Thymus (tissue), 11 donors: ENCODE measurements at regions not wholly inside any gene's neighbourhood (a gene's known extent, or its start where the extent isn't known, plus 50 kb on each side); places are given as distances from the start of the nearest gene placed in this dataset.

Experiments used
- DNase-seq, 9 donors: peaks; one replicate each; pipeline ENCODE4 v3.0.0-alpha.2; 2013; ENCODE audit warnings: low spot score in 9 of 9, low read depth in 6 of 9, missing footprints in 1 of 9
- H3K27ac ChIP-seq, 2 donors: one replicate each; pipeline ENCODE4 v1.5.1; 2013; ENCODE audit warnings: control low read depth in 1 of 2, low read depth in 1 of 2, low read length in 1 of 2, mild to moderate bottlenecking in 1 of 2, moderate library complexity in 1 of 2
- H3K27me3 ChIP-seq, 2 donors: one replicate each; pipeline ENCODE4 v1.5.1; 2013; ENCODE audit warnings: low read length in 1 of 2; ENCODE audit not compliant: control insufficient read depth in 2 of 2, insufficient read depth in 1 of 2
- H3K36me3 ChIP-seq, 2 donors: one replicate each; pipeline ENCODE4 v1.5.1; 2013; ENCODE audit warnings: low read length in 1 of 2, mild to moderate bottlenecking in 1 of 2, moderate library complexity in 1 of 2; ENCODE audit not compliant: control insufficient read depth in 2 of 2, insufficient read depth in 2 of 2
- H3K4me1 ChIP-seq, 2 donors: one replicate each; pipeline ENCODE4 v1.5.1; 2013; ENCODE audit warnings: low read length in 2 of 2; ENCODE audit not compliant: control insufficient read depth in 2 of 2, insufficient read depth in 2 of 2
- H3K4me3 ChIP-seq, 2 donors: one replicate each; pipeline ENCODE4 v1.5.1; 2013; ENCODE audit warnings: low read length in 2 of 2, control low read depth in 1 of 2, mild to moderate bottlenecking in 1 of 2
- H3K9me3 ChIP-seq, 2 donors: one replicate each; pipeline ENCODE4 v1.5.1; 2013; ENCODE audit warnings: low read length in 1 of 2, mild to moderate bottlenecking in 1 of 2; ENCODE audit not compliant: control insufficient read depth in 2 of 2, insufficient read depth in 1 of 2
- WGBS: extraction: QIAGEN DNeasy Blood & Tissue Kit; methylation state at CpG from one replicate; pipeline ENCODE4 v1.1.7; 2013; 5-methylcytosine and 5-hydroxymethylcytosine counted together
- donor health status: healthy.

GRCh38 chr2:10240161-10240681, 62.5 kb upstream of the HPCAL1 start:
- H3K27me3 ChIP-seq, result peaks cover 0 to 23% of the 10 kb centered on the region in 2 donors
- peaks cover 0 to 2% of the 10 kb centered on the region in 2 donors for H3K9me3 ChIP-seq
- no peaks in the 10 kb centered on the region for H3K4me1 ChIP-seq
- no peak for DNase-seq
- 94% methylated on average over 18 of the region's 18 CpGs for WGBS
- H3K36me3 ChIP-seq, result no peaks in the 10 kb centered on the region
- no peak overlapping the region for H3K27ac ChIP-seq
- H3K4me3 ChIP-seq, result no peak overlapping the region

DNA sequence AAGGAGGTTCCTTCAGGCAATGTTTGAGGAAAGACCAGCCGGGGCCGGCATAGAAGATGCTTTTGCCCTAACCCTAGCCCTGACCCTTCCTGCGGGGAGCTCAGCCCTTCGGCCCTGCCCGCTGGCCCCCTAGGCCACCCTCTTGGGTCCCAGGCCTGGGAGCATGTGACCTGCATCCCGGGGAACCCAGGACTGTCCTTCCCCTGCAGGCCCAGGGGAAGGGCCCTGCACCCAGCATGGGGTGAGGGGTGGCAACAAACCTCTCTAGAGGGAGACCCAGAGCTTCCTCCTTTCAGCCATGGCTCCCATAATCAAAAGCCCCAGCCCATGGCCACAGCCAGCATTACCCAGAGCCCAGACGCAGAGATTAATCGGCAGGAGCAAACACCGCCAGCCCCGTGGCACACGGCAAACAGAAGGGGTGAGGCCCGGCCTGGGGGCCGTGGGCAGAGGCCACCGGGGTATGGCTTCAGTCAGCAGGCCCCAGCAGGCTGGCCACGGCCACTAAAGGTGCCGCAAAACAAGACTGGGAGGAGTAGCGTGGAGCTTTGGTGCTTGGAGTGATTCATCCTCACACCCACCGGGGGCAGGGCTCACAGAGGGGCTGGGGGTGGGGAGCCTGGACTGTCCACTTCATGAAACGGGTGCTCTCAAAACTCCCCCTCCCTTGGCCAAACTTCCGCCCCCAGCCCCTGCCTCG, 61.6 kb upstream of the HPCAL1 start:
- 92% methylated on average over 21 of the region's 21 CpGs for WGBS
- H3K36me3 ChIP-seq, result no peaks in the 10 kb centered on the region
- no peaks in the 10 kb centered on the region for H3K4me1 ChIP-seq
- DNase-seq, result no peak
- peaks cover 0 to 24% of the 10 kb centered on the region in 2 donors for H3K27me3 ChIP-seq
- no peaks in the 10 kb centered on the region for H3K9me3 ChIP-seq
- H3K4me3 ChIP-seq, result no peak overlapping the region
- H3K27ac ChIP-seq, result no peak overlapping the region

GRCh38 chr2:10241641-10242430, 60.9 kb upstream of the HPCAL1 start:
- H3K4me3 ChIP-seq, result no peak overlapping the region
- WGBS, result 94% methylated on average over 20 of the region's 20 CpGs
- DNase-seq, result no peak
- no peaks in the 10 kb centered on the region for H3K36me3 ChIP-seq
- H3K4me1 ChIP-seq, result no peaks in the 10 kb centered on the region
- H3K27me3 ChIP-seq, result peaks cover 0 to 21% of the 10 kb centered on the region in 2 donors
- H3K9me3 ChIP-seq, result no peaks in the 10 kb centered on the region
- H3K27ac ChIP-seq, result no peak overlapping the region

DNA sequence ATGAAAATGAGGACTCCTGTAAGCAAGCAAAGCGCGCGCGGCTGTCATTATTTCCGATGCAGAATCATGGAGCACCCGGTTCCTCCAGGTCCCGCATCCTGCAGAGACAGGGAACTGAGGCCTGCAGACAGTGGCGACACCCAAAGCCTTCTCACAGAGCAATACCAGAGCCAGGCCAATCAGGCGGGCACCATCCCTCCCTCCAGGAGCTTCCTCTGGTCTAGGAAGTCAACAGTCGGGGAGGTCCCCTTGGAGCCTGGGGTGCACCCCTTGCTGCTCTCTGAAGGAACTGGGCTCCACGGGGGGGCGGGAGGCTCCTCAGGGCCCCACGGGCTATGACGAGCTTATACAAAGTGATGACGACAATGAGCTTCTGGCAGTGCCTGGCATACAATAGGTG, 60.3 kb upstream of the HPCAL1 start:
- no peak overlapping the region for H3K4me3 ChIP-seq
- no peaks in the 10 kb centered on the region for H3K36me3 ChIP-seq
- WGBS, result 95% methylated on average over 15 of the region's 15 CpGs
- peaks cover 0 to 17% of the 10 kb centered on the region in 2 donors for H3K27me3 ChIP-seq
- DNase-seq, result no peak
- no peaks in the 10 kb centered on the region for H3K9me3 ChIP-seq
- no peak overlapping the region for H3K27ac ChIP-seq
- H3K4me1 ChIP-seq, result no peaks in the 10 kb centered on the region

- no peaks in the 10 kb centered on the region for H3K36me3 ChIP-seq
- 94% methylated on average over 28 of the region's 28 CpGs for WGBS
- H3K9me3 ChIP-seq, result no peaks in the 10 kb centered on the region
- peaks cover 0 to 10% of the 10 kb centered on the region in 2 donors for H3K27me3 ChIP-seq
- no peak overlapping the region for H3K4me3 ChIP-seq
- H3K27ac ChIP-seq, result no peak overlapping the region
- DNase-seq, result no peak
- H3K4me1 ChIP-seq, result no peaks in the 10 kb centered on the region
Observed at GRCh38 chr2:10242998-10243925, 59.4 kb upstream of the HPCAL1 start.

GRCh38 chr2:10243926-10244270, 58.8 kb upstream of the HPCAL1 start:
- DNase-seq, result no peak
- Histone ChIP-seq H3K9me3 (no peaks in the 10 kb centered on the region), H3K4me3 (no peak overlapping the region), H3K27ac (no peak overlapping the region), H3K27me3 (peaks cover 0 to 8% of the 10 kb centered on the region in 2 donors), H3K4me1 (no peaks in the 10 kb centered on the region), H3K36me3 (no peaks in the 10 kb centered on the region)
- 88% methylated on average over 10 of the region's 10 CpGs for WGBS

GRCh38 chr2:10245021-10245420, 57.7 kb upstream of the HPCAL1 start:
- DNase-seq, result no peak

GRCh38 chr2:10245661-10246060, 57.0 kb upstream of the HPCAL1 start:
- Histone ChIP-seq H3K9me3 (no peaks in the 10 kb centered on the region), H3K27ac (no peak overlapping the region), H3K4me3 (no peak overlapping the region), H3K4me1 (no peaks in the 10 kb centered on the region), H3K27me3 (peaks cover 0 to 3% of the 10 kb centered on the region in 2 donors), H3K36me3 (no peaks in the 10 kb centered on the region)
- DNase-seq, result no peak
- 94% methylated on average over 11 of the region's 11 CpGs for WGBS

More at GRCh38 chr2:10245021-10245420, 57.7 kb upstream of the HPCAL1 start:
- Histone ChIP-seq H3K4me3 (no peak overlapping the region), H3K36me3 (no peaks in the 10 kb centered on the region), H3K9me3 (no peaks in the 10 kb centered on the region), H3K4me1 (no peaks in the 10 kb centered on the region), H3K27ac (no peak overlapping the region), H3K27me3 (peaks cover 0 to 3% of the 10 kb centered on the region in 2 donors)
- 97% methylated on average over 8 of the region's 8 CpGs for WGBS
